ENCODE measurements at regions not wholly inside any gene's neighbourhood (a gene's known extent, or its start where the extent isn't known, plus 50 kb on each side); places are given as distances from the start of the nearest gene placed in this dataset.

GRCh38 chr20:4472906-4473305 lies 213.3 kb upstream of the PRNP start:
- intact Hi-C loops (cut with micrococcal nuclease; ENCODE audit: unreplicated experiment), result no loop called here
- no peaks in the 10 kb centered on the region for H3K36me3 ChIP-seq (ENCODE audit: control insufficient read depth in 2 of 2, insufficient read depth in 2 of 2, low read length in 1 of 2)
- no peaks in the 10 kb centered on the region for H4K20me1 ChIP-seq (ENCODE audit: control insufficient read depth, insufficient read depth)
- H2AFZ ChIP-seq (ENCODE audit: control insufficient read depth, low read depth, low read length), result no peak overlapping the region
- RAD21 ChIA-PET (ENCODE audit: unreplicated experiment), result no interaction called here
- no TSS peak for BruUV-seq (replicated peaks)
- FAIRE-seq, result no peak
- H3K9ac ChIP-seq (ENCODE audit: control insufficient read depth, insufficient read depth, low read length), result no peak overlapping the region
- H3K9me3 ChIP-seq (replicated peaks; ENCODE audit: control insufficient read depth, insufficient read depth, low read length), result no peaks in the 10 kb centered on the region
- CTCF ChIA-PET, result no interaction called here
- ATAC-seq, result no peak
- no peaks in the 10 kb centered on the region for H3K79me2 ChIP-seq (ENCODE audit: control insufficient read depth, insufficient read depth, low read length)
- DNase-seq (ENCODE audit: low read depth, low spot score), result no peak
- H3K4me1 ChIP-seq (ENCODE audit: control insufficient read depth, insufficient read depth, low read length), result no peaks in the 10 kb centered on the region
- TF ChIP-seq RCOR1 (conservative IDR thresholded peaks at IDR 0.05; ENCODE audit: low read depth, low read length) (no peak), SRF (IDR thresholded peaks at IDR 0.05; ENCODE audit: low read depth in 2 of 2, low read length in 2 of 2) (no peak), CHD4 (IDR thresholded peaks at IDR 0.05) (no peak), SMAD1 (IDR thresholded peaks at IDR 0.05; ENCODE audit: low read depth, partially characterized antibody) (no peak), NFXL1 (IDR thresholded peaks at IDR 0.05; ENCODE audit: borderline replicate concordance) (no peak), ZBED1 (IDR thresholded peaks at IDR 0.05; ENCODE audit: borderline replicate concordance) (no peak), SKIL (IDR thresholded peaks at IDR 0.05; ENCODE audit: low read depth, poor library complexity, severe bottlenecking) (no peak), JUND (IDR thresholded peaks at IDR 0.05; ENCODE audit: low read depth, low read length) (no peak), IRF5 (IDR thresholded peaks at IDR 0.05; ENCODE audit: borderline replicate concordance) (no peak), BCL3 (IDR thresholded peaks at IDR 0.05; ENCODE audit: borderline replicate concordance, insufficient read depth, low read depth, low read length, poor library complexity, severe bottlenecking) (no peak)
- WGBS (ENCODE audit: insufficient coverage, insufficient replicate concordance, low lambda C conversion rate, missing lambda C conversion rate), result 51% methylated on average over 2 of the region's 2 CpGs
- no peak overlapping the region for H3K4me2 ChIP-seq (ENCODE audit: control insufficient read depth, insufficient read depth)
- SMC1A ChIA-PET (ENCODE audit: uncharacterized antibody, unreplicated experiment), result no interaction called here
- in situ Hi-C loops (cut with MboI), result no loop called here
- POLR2A ChIA-PET, result no interaction called here
- H3K27ac ChIP-seq (ENCODE audit: control insufficient read depth, insufficient read depth), result no peak overlapping the region
- H3K4me3 ChIP-seq, result no peak overlapping the region
- H3K27me3 ChIP-seq (replicated peaks in 1 of 2; ENCODE audit: control insufficient read depth in 2 of 2, insufficient read depth in 2 of 2, low read length in 1 of 2), result peaks cover 0 to 2% of the 10 kb centered on the region in 2 experiments; a peak in 1 of 4 replicates

All from GM12878 (cell line).